ENCODE measurements at regions not wholly inside any gene's neighbourhood (a gene's known extent, or its start where the extent isn't known, plus 50 kb on each side); places are given as distances from the start of the nearest gene placed in this dataset.
A peak's percentile ranks its signal among the peaks of the same experiment; 100 is the strongest.

- Histone ChIP-seq H3K4me3 (ENCODE audit: low read length) (no peak overlapping the region), H3K9me3 (ENCODE audit: insufficient read depth, low read length) (no peaks in the 10 kb centered on the region), H3K36me3 (replicated peaks; ENCODE audit: low read depth, low read length) (no peaks in the 10 kb centered on the region), H4K20me1 (ENCODE audit: insufficient read depth, low read length) (no peaks in the 10 kb centered on the region), H3K27ac (ENCODE audit: low read length) (no peak overlapping the region), H3K9ac (ENCODE audit: low read length) (no peak overlapping the region), H3K79me2 (ENCODE audit: low read length) (no peaks in the 10 kb centered on the region), H3K27me3 (ENCODE audit: low read depth, low read length) (no peaks in the 10 kb centered on the region), H3K4me1 (ENCODE audit: low read length) (peaks cover 15% of the 10 kb centered on the region), H3K4me2 (ENCODE audit: low read length) (no peak overlapping the region), H2AFZ (ENCODE audit: low read depth, low read length) (no peak overlapping the region)
- TF ChIP-seq, protein P1, sequence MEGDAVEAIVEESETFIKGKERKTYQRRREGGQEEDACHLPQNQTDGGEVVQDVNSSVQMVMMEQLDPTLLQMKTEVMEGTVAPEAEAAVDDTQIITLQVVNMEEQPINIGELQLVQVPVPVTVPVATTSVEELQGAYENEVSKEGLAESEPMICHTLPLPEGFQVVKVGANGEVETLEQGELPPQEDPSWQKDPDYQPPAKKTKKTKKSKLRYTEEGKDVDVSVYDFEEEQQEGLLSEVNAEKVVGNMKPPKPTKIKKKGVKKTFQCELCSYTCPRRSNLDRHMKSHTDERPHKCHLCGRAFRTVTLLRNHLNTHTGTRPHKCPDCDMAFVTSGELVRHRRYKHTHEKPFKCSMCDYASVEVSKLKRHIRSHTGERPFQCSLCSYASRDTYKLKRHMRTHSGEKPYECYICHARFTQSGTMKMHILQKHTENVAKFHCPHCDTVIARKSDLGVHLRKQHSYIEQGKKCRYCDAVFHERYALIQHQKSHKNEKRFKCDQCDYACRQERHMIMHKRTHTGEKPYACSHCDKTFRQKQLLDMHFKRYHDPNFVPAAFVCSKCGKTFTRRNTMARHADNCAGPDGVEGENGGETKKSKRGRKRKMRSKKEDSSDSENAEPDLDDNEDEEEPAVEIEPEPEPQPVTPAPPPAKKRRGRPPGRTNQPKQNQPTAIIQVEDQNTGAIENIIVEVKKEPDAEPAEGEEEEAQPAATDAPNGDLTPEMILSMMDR (IDR thresholded peaks at IDR 0.05; ENCODE audit: low read depth, low read length), result no peak
- TF ChIP-seq EZH2phosphoT487 (IDR thresholded peaks at IDR 0.05; ENCODE audit: low read depth), result no peak
Observed at GRCh38 chr6:105628156-105628860, 225.4 kb upstream of the PREP start.

DNA sequence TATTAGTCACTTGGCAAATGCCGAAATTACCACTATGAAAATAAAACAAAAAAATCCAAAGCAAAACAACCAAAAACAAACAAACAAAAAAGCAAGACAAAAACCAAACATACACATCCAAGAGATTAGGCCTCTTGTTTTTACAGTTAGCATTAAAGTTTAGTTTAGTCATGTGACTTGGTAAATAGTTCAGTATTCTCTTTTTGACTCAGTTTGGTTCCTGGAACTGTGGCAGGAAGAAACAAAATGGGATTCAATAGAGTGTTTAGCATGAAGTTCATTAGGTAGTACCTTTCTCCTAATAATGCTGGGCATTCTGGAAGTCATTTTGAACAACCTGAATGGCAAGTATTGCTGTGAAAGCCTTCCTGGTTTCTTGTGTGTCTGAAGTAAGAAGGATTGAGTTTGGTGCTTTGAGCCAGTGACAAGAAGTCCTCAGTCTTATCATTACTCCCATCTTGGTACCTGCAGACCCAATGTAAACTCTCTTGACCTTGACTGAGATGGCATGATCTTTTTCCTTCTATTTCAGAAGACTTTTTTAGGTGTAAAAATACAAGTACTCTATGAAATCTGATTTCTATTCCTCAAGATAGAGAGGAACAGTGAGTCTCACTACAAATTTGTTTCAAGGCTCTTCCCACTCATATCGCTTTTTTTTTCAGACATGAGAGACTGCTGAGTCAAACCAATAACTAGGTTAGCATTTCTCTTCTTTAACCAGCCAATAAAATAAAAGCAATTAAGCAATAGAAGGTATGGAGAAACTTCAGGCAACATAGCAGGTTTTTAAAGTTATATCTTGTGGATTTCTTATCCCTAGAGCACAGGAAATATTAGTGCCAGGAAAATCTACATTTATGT lies 223.6 kb upstream of the PREP start:
- no peak overlapping the region for H3K9ac ChIP-seq (ENCODE audit: low read length)
- H3K27me3 ChIP-seq (ENCODE audit: low read depth, low read length), result no peaks in the 10 kb centered on the region
- no peaks in the 10 kb centered on the region for H3K9me3 ChIP-seq (ENCODE audit: insufficient read depth, low read length)
- peaks cover 15% of the 10 kb centered on the region for H3K4me1 ChIP-seq (ENCODE audit: low read length)
- H2AFZ ChIP-seq (ENCODE audit: low read depth, low read length), result peak overlapping the region; percentile 30; the same call in 1 of the 2 replicates
- H3K36me3 ChIP-seq (replicated peaks; ENCODE audit: low read depth, low read length), result no peaks in the 10 kb centered on the region
- peak overlapping the region; percentile 63 for H3K27ac ChIP-seq (ENCODE audit: low read length)
- H3K4me3 ChIP-seq (ENCODE audit: low read length), result no peak overlapping the region
- H3K79me2 ChIP-seq (ENCODE audit: low read length), result no peaks in the 10 kb centered on the region
- no peak for TF ChIP-seq EZH2phosphoT487 (IDR thresholded peaks at IDR 0.05; ENCODE audit: low read depth)
- TF ChIP-seq, protein P1 (IDR thresholded peaks at IDR 0.05; ENCODE audit: low read depth, low read length), result no peak
- H4K20me1 ChIP-seq (ENCODE audit: insufficient read depth, low read length), result no peaks in the 10 kb centered on the region
- peak overlapping the region; percentile 25 for H3K4me2 ChIP-seq (ENCODE audit: low read length)

- no peaks in the 10 kb centered on the region for H3K36me3 ChIP-seq (replicated peaks; ENCODE audit: low read depth, low read length)
Observed at GRCh38 chr6:105624021-105624420, 221.1 kb upstream of the PREP start.

More at GRCh38 chr6:105624021-105624420, 221.1 kb upstream of the PREP start:
- Histone ChIP-seq H3K27me3 (ENCODE audit: low read depth, low read length) (no peaks in the 10 kb centered on the region), H3K4me3 (ENCODE audit: low read length) (no peak overlapping the region), H3K79me2 (ENCODE audit: low read length) (no peaks in the 10 kb centered on the region), H3K4me1 (ENCODE audit: low read length) (peaks cover 15% of the 10 kb centered on the region), H4K20me1 (ENCODE audit: insufficient read depth, low read length) (no peaks in the 10 kb centered on the region), H3K9ac (ENCODE audit: low read length) (no peak overlapping the region), H2AFZ (ENCODE audit: low read depth, low read length) (no peak overlapping the region), H3K9me3 (ENCODE audit: insufficient read depth, low read length) (no peaks in the 10 kb centered on the region), H3K27ac (ENCODE audit: low read length) (no peak overlapping the region), H3K4me2 (ENCODE audit: low read length) (no peak overlapping the region)
- TF ChIP-seq, protein P1 (IDR thresholded peaks at IDR 0.05; ENCODE audit: low read depth, low read length), result no peak
- no peak for TF ChIP-seq EZH2phosphoT487 (IDR thresholded peaks at IDR 0.05; ENCODE audit: low read depth)
